ENCODE measurements at regions not wholly inside any gene's neighbourhood (a gene's known extent, or its start where the extent isn't known, plus 50 kb on each side); places are given as distances from the start of the nearest gene placed in this dataset.

DNA sequence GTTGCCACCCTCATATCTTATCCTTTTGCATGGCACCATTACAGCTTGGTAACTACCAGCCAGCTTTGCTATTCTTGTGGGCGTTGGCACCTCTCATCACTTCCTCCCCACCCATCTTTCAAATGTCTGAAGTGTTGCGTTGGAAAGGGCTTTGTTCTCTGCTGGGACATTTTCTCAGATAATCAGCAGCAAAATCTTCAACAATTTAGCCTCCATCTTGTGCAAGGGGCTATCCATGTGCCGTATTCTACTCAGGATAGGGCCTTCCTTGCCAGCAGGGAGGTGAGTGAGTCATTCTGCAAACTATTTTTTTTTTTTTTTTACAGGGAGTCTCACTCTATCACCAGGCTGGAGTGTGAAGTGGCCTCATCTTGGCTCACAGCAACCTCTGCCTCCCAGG lies 62.1 kb upstream of the NUDT12 start:
- no peak overlapping the region for H3K27ac ChIP-seq
- no peaks in the 10 kb centered on the region for H3K9me3 ChIP-seq
- no peaks in the 10 kb centered on the region for H3K4me1 ChIP-seq
- no peaks in the 10 kb centered on the region for H3K36me3 ChIP-seq (ENCODE audit: insufficient read depth in 1 of 2, low read depth in 1 of 2)
- no peak for ATAC-seq
- intact Hi-C loops (cut with DNase I) = no loop called here
- no peak overlapping the region for H3K4me3 ChIP-seq
- no peak for TF ChIP-seq CTCF (IDR thresholded peaks at IDR 0.05)
- no peaks in the 10 kb centered on the region for H3K27me3 ChIP-seq (ENCODE audit: insufficient read depth in 3 of 3, low read length in 2 of 3)
- DNase-seq = no peak
- 74 to 80% (median 76%) methylated on average over 3 of the region's 3 CpGs for WGBS, 3 donors

DNA sequence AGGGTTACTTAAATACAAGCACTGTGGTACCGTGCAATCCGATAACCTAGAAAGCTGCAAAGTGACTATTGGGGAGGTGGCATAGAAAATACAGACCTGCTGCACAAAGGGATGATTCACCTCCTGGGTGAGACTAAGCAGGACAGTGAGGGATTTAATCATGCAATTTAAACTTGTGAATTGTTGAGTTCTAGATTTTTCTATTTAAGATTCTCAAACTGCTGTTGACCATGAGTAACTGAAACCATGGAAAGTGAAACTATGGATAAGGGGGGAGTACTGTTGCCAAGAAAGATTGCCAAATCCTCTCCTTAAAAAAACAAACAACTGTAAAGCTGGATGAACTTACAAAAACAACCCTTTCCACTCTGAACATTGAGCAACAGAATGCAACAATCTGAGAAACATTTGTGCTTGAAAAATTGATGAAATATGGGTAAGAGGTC lies 61.5 kb upstream of the NUDT12 start:
- TF ChIP-seq CTCF (IDR thresholded peaks at IDR 0.05) = no peak
- H3K36me3 ChIP-seq (ENCODE audit: insufficient read depth in 1 of 2, low read depth in 1 of 2) = no peaks in the 10 kb centered on the region
- DNase-seq (no peak), ATAC-seq (no peak)
- no peaks in the 10 kb centered on the region for H3K27me3 ChIP-seq (ENCODE audit: insufficient read depth in 3 of 3, low read length in 2 of 3)
- H3K4me1 ChIP-seq = no peaks in the 10 kb centered on the region
- intact Hi-C loops (cut with DNase I) = no loop called here
- no peak overlapping the region for H3K4me3 ChIP-seq
- 89 to 91% (median 89%) methylated on average over 2 of the region's 2 CpGs for WGBS, 3 donors
- H3K27ac ChIP-seq = no peak overlapping the region
- no peaks in the 10 kb centered on the region for H3K9me3 ChIP-seq

DNA sequence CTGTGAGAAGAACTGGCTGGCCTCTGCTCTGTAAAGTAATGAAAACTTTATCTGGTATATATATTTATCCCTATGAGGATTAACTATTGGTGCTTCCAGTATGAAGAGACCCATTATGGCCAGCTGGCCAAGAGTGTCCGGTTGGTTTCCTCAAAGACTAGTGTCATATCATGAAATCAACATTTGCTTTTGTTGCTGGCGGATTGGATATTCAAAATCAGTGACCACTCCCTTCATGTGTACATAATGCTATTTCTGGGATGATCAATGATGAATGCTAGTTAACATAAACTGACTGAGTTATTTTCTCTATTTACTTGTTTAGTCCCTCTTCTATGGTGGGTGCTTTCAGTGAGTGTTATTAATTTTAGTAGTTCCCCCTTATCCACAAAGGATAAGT lies 60.8 kb upstream of the NUDT12 start:
- 92 to 100% (median 92%) methylated on average over 2 of the region's 2 CpGs for WGBS, 3 donors
- no peaks in the 10 kb centered on the region for H3K27me3 ChIP-seq (ENCODE audit: insufficient read depth in 3 of 3, low read length in 2 of 3)
- H3K36me3 ChIP-seq (ENCODE audit: insufficient read depth in 1 of 2, low read depth in 1 of 2) = no peaks in the 10 kb centered on the region
- H3K4me1 ChIP-seq = no peaks in the 10 kb centered on the region
- no peak overlapping the region for H3K4me3 ChIP-seq
- intact Hi-C loops (cut with DNase I) = no loop called here
- H3K9me3 ChIP-seq = no peaks in the 10 kb centered on the region
- TF ChIP-seq CTCF (IDR thresholded peaks at IDR 0.05) = no peak
- no peak overlapping the region for H3K27ac ChIP-seq
- no peak for DNase-seq
- no peak for ATAC-seq

GRCh38 chr5:103621548-103621930 lies 59.0 kb upstream of the NUDT12 start:
- WGBS, 3 donors = 79 to 84% (median 84%) methylated on average over 1 of the region's 1 CpG
- Histone ChIP-seq H3K36me3 (ENCODE audit: insufficient read depth in 1 of 2, low read depth in 1 of 2) (no peaks in the 10 kb centered on the region), H3K4me1 (no peaks in the 10 kb centered on the region), H3K27ac (no peak overlapping the region), H3K4me3 (no peak overlapping the region), H3K9me3 (no peaks in the 10 kb centered on the region), H3K27me3 (ENCODE audit: insufficient read depth in 3 of 3, low read length in 2 of 3) (no peaks in the 10 kb centered on the region)
- intact Hi-C loops (cut with DNase I) = no loop called here
- TF ChIP-seq CTCF (IDR thresholded peaks at IDR 0.05) = no peak
- ATAC-seq (no peak), DNase-seq (no peak)

GRCh38 chr5:103620851-103621547 lies 58.4 kb upstream of the NUDT12 start:
- no peak for TF ChIP-seq CTCF (IDR thresholded peaks at IDR 0.05)
- no peaks in the 10 kb centered on the region for H3K4me1 ChIP-seq
- intact Hi-C loops (cut with DNase I) = no loop called here

More at GRCh38 chr5:103620851-103621547, 58.4 kb upstream of the NUDT12 start:
- WGBS, 3 donors = 69 to 78% (median 71%) methylated on average over 2 of the region's 2 CpGs
- no peak for ATAC-seq
- Histone ChIP-seq H3K4me3 (no peak overlapping the region), H3K9me3 (no peaks in the 10 kb centered on the region), H3K36me3 (ENCODE audit: insufficient read depth in 1 of 2, low read depth in 1 of 2) (no peaks in the 10 kb centered on the region), H3K27me3 (ENCODE audit: insufficient read depth in 3 of 3, low read length in 2 of 3) (no peaks in the 10 kb centered on the region), H3K27ac (no peak overlapping the region)
- no peak for DNase-seq
